ENCODE measurements at regions not wholly inside any gene's neighbourhood (a gene's known extent, or its start where the extent isn't known, plus 50 kb on each side); places are given as distances from the start of the nearest gene placed in this dataset.

GRCh38 chr3:17974206-17974841 is 231.9 kb upstream of the TBC1D5 start:
- DNase-seq, result no peak

- no peak for DNase-seq
Measured at GRCh38 chr3:17972959-17973906, 230.8 kb upstream of the TBC1D5 start.

GRCh38 chr3:17972476-17972875 is 230.0 kb upstream of the TBC1D5 start:
- no peak for DNase-seq

GRCh38 chr3:17972030-17972429 is 229.6 kb upstream of the TBC1D5 start:
- no peak for DNase-seq

- DNase-seq, result no peak
Measured at GRCh38 chr3:17969985-17970568, 227.6 kb upstream of the TBC1D5 start.

- no peak for DNase-seq
Measured at GRCh38 chr3:17969244-17969643, 226.8 kb upstream of the TBC1D5 start.

GRCh38 chr3:17967953-17968607 is 225.6 kb upstream of the TBC1D5 start:
- no peak for DNase-seq

GRCh38 chr3:17967111-17967510 is 224.7 kb upstream of the TBC1D5 start:
- DNase-seq, result no peak

- DNase-seq, result no peak
Measured at GRCh38 chr3:17965331-17965730, 222.9 kb upstream of the TBC1D5 start.

GRCh38 chr3:17964108-17964507 is 221.7 kb upstream of the TBC1D5 start:
- no peak for DNase-seq

- no peak for DNase-seq
Measured at GRCh38 chr3:17955411-17955810, 213.0 kb upstream of the TBC1D5 start.

GRCh38 chr3:17954801-17955200 is 212.4 kb upstream of the TBC1D5 start:
- no peak for DNase-seq

GRCh38 chr3:17951241-17951640 is 208.8 kb upstream of the TBC1D5 start:
- DNase-seq, result no peak

GRCh38 chr3:17949101-17949500 is 206.7 kb upstream of the TBC1D5 start:
- DNase-seq, result no peak

- DNase-seq, result no peak
Measured at GRCh38 chr3:17947833-17948232, 205.4 kb upstream of the TBC1D5 start.

- DNase-seq, result no peak
Measured at GRCh38 chr3:17946619-17947018, 204.2 kb upstream of the TBC1D5 start.

GRCh38 chr3:17945799-17946399 is 203.5 kb upstream of the TBC1D5 start:
- no peak for DNase-seq

- DNase-seq, result no peak
Measured at GRCh38 chr3:17945018-17945798, 202.8 kb upstream of the TBC1D5 start.

- DNase-seq, result no peak
Measured at GRCh38 chr3:17942856-17943255, 200.4 kb upstream of the TBC1D5 start.

- DNase-seq, result no peak
Measured at GRCh38 chr3:17941766-17942165, 199.3 kb upstream of the TBC1D5 start.

- no peak for DNase-seq
Measured at GRCh38 chr3:17941152-17941551, 198.7 kb upstream of the TBC1D5 start.

- no peak for DNase-seq
Measured at GRCh38 chr3:17939157-17939556, 196.7 kb upstream of the TBC1D5 start.

Data from NCI-H1048 (cell line).